SK-N-MC (cell line): ENCODE measurements at regions not wholly inside any gene's neighbourhood (a gene's known extent, or its start where the extent isn't known, plus 50 kb on each side); places are given as distances from the start of the nearest gene placed in this dataset.

ENCODE experiments used
- DNase-seq: peaks from one replicate; pipeline ENCODE4 v3.0.0-alpha.2; 2011; ENCODE audit warnings: low read depth, low spot score
- H3K27ac ChIP-seq: fragments of 200-600 bp; sonication (generic); 2 replicates; pipeline ENCODE4 v1.5.1; 2016; ENCODE audit warnings: mixed run types
- H3K36me3 ChIP-seq: fragments of 200-600 bp; sonication (generic); 2 replicates; pipeline ENCODE4 v1.6.1; 2017; ENCODE audit warnings: antibody characterized with exemption, low read length, mixed read lengths; ENCODE audit not compliant: insufficient read depth
- H3K4me3 ChIP-seq: fragments of 200-600 bp; sonication (generic); 2 replicates; pipeline ENCODE4 v1.5.1; 2016
- H3K9ac ChIP-seq: fragments of 200-600 bp; sonication (generic); 2 replicates; pipeline ENCODE4 v1.8.0; 2017; ENCODE audit warnings: mixed run types, mixed read lengths; ENCODE audit not compliant: insufficient read length
- H3K9me3 ChIP-seq: fragments of 200-600 bp; sonication (generic); 2 replicates; pipeline ENCODE4 v1.6.1; 2017; ENCODE audit warnings: low read depth, mild to moderate bottlenecking, antibody characterized with exemption, low read length, moderate library complexity, mixed read lengths
- EZH2 ChIP-seq: fragments of 200-600 bp; sonication (generic); IDR thresholded peaks from one replicate; pipeline ENCODE4 v1.6.1; 2017; ENCODE audit warnings: antibody characterized with exemption
- FOXP2 ChIP-seq: optimal IDR thresholded peaks from 2 replicates; pipeline ENCODE3; 2011; ENCODE audit warnings: mild to moderate bottlenecking, moderate library complexity; ENCODE audit not compliant: insufficient read depth; ENCODE audit errors: extremely low read length, control extremely low read depth
- POLR2AphosphoS5 ChIP-seq: IDR thresholded peaks from 2 replicates; pipeline ENCODE4 v1.6.1; 2012; ENCODE audit warnings: mild to moderate bottlenecking, low read depth, low read length, borderline replicate concordance

DNA sequence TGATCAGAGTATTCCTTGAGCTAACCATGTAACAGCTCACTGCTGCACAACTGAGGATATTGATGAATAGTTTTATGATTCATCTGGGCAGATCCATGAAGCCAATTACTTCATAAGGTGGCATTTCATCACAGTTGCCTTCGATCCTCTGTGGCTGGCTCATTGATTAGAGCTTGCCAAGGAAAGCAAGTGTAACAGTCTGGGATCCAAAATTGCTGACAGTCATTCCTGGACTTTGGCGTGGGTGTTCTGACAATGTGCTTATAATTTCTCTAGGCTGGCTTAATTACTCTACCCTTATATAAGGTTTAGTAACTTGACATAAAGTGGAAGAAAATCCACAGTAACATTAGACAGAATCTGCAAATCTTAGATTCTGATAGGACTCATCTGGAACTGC is 551.3 kb upstream of the CDH4 start:
- no peaks in the 10 kb centered on the region for H3K9me3 ChIP-seq
- H3K36me3 ChIP-seq, result no peaks in the 10 kb centered on the region
- no peak overlapping the region for H3K9ac ChIP-seq
- no peak for DNase-seq
- no peak overlapping the region for H3K27ac ChIP-seq
- no peak overlapping the region for H3K4me3 ChIP-seq
- TF ChIP-seq POLR2AphosphoS5 (no peak), FOXP2 (no peak), EZH2 (no peak)

DNA sequence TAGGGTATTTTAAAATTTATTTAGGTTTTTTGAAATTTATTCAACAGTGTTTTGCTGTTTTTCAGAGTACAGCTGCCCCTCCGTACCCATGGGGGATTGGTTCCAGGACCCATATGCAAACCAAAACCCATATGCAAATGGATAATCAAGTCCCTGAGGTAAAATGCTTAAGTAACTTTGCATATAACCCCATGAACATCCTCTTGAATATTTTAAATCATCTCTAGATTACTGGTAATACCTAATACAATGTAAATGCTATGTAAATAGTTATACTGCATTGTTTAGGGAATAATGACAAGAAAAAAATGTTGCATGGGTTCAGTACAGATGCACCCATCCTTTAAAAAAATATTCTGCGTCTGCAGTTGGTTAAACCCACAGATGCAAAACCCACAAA is 547.9 kb upstream of the CDH4 start:
- no peak for DNase-seq
- H3K9me3 ChIP-seq, result no peaks in the 10 kb centered on the region
- no peak for TF ChIP-seq FOXP2
- no peak for TF ChIP-seq EZH2
- no peak for TF ChIP-seq POLR2AphosphoS5
- no peak overlapping the region for H3K4me3 ChIP-seq
- H3K27ac ChIP-seq, result no peak overlapping the region
- no peaks in the 10 kb centered on the region for H3K36me3 ChIP-seq
- H3K9ac ChIP-seq, result no peak overlapping the region

DNA sequence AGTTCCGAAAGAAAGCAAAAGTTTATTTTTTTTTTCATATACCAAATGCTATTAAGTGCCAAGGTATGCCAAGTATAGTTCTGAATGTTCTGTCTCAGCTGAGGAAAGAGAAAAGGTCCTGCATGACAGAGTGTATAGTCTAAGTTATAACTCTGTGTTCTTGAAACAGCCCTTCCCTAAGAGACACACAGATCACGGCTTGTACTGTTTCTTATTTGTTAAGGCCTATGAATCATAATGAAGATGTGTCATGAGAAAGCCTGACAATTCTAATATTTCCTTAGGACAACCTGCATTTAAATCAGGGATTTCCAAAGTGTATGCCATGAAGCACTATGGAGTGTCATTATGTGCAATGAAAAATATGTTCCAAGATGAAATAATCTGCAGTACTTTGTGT is 538.7 kb upstream of the CDH4 start:
- H3K36me3 ChIP-seq, result no peaks in the 10 kb centered on the region
- H3K4me3 ChIP-seq, result no peak overlapping the region
- H3K9me3 ChIP-seq, result no peaks in the 10 kb centered on the region
- TF ChIP-seq FOXP2 (no peak), EZH2 (no peak), POLR2AphosphoS5 (no peak)
- no peak overlapping the region for H3K27ac ChIP-seq
- H3K9ac ChIP-seq, result no peak overlapping the region
- DNase-seq, result no peak

DNA sequence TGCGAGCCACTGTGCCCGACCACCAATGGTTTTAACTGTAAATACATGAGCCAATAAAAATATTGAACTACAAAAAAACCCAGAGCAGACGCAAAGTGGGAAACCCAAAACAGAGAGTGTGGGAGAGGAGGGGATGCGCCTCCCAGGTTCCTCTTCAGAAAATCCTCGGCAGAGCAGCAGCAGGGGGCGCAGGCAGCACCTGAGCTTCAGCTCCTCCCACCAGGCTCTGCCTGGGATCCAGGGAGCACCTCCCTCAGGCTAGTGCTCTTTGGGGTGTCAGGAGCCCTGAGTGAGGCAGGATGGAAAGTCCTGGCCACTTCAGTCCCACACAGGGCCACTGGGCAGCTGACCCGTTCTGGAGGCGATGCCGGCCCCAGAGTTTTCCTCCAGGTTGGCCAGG is 536.9 kb upstream of the CDH4 start:
- no peak overlapping the region for H3K27ac ChIP-seq
- no peaks in the 10 kb centered on the region for H3K9me3 ChIP-seq
- no peak for TF ChIP-seq POLR2AphosphoS5
- TF ChIP-seq FOXP2, result no peak
- no peak for TF ChIP-seq EZH2
- H3K9ac ChIP-seq, result no peak overlapping the region
- no peak overlapping the region for H3K4me3 ChIP-seq
- DNase-seq, result no peak
- H3K36me3 ChIP-seq, result no peaks in the 10 kb centered on the region

- TF ChIP-seq FOXP2, result no peak
- no peak for TF ChIP-seq POLR2AphosphoS5
- TF ChIP-seq EZH2, result no peak
- Histone ChIP-seq H3K9ac (no peak overlapping the region), H3K4me3 (no peak overlapping the region), H3K27ac (no peak overlapping the region), H3K36me3 (no peaks in the 10 kb centered on the region), H3K9me3 (no peaks in the 10 kb centered on the region)
- DNase-seq, result no peak
Observed at GRCh38 chr20:60718743-60719480, 533.1 kb upstream of the CDH4 start.

DNA sequence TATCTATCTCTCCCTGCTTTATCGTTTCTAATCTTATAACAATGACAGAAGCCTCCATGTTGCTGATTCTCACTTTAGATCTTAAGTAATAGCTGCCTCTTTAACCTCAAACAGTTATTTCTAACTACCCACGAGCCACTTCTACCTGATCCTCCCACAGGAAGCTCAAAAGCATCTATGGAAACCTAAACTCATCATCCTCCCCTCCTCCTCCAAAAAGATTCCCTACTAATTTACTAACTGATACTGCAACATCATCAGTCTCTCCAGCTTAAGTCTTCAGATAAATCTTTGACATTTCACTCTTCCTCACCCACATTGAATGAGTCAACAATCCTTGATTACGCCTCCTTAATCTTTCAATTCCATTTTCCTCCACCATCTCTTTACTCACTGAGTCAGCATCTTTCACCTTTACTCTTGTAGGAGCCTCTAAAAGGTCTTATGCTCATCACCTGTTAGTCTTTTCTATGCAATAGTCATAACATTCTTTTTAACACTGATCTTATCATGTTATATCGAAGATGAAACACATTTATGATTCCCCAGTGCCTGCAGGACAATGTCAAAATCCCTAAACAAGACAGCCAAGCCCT is 526.7 kb upstream of the CDH4 start:
- no peak overlapping the region for H3K4me3 ChIP-seq
- TF ChIP-seq POLR2AphosphoS5 (no peak), EZH2 (no peak), FOXP2 (no peak)
- DNase-seq, result no peak
- H3K9me3 ChIP-seq, result no peaks in the 10 kb centered on the region
- H3K9ac ChIP-seq, result no peak overlapping the region
- H3K36me3 ChIP-seq, result no peaks in the 10 kb centered on the region
- no peak overlapping the region for H3K27ac ChIP-seq

- Histone ChIP-seq H3K36me3 (no peaks in the 10 kb centered on the region), H3K4me3 (no peak overlapping the region), H3K9me3 (no peaks in the 10 kb centered on the region), H3K9ac (no peak overlapping the region), H3K27ac (no peak overlapping the region)
- no peak for TF ChIP-seq POLR2AphosphoS5
- TF ChIP-seq EZH2, result no peak
- no peak for TF ChIP-seq FOXP2
- no peak for DNase-seq
Observed at GRCh38 chr20:60727425-60727824, 524.6 kb upstream of the CDH4 start.

GRCh38 chr20:60728705-60729104 is 523.4 kb upstream of the CDH4 start:
- Histone ChIP-seq H3K27ac (no peak overlapping the region), H3K9ac (no peak overlapping the region), H3K9me3 (no peaks in the 10 kb centered on the region), H3K36me3 (no peaks in the 10 kb centered on the region), H3K4me3 (no peak overlapping the region)
- TF ChIP-seq FOXP2 (no peak), POLR2AphosphoS5 (no peak), EZH2 (no peak)
- DNase-seq, result no peak

GRCh38 chr20:60729135-60729900 is 522.7 kb upstream of the CDH4 start:
- DNase-seq, result no peak
- no peak for TF ChIP-seq EZH2
- TF ChIP-seq FOXP2, result no peak
- no peak overlapping the region for H3K27ac ChIP-seq
- no peak overlapping the region for H3K4me3 ChIP-seq
- no peak overlapping the region for H3K9ac ChIP-seq
- H3K9me3 ChIP-seq, result no peaks in the 10 kb centered on the region
- no peaks in the 10 kb centered on the region for H3K36me3 ChIP-seq
